Osteoblast (primary cell): ENCODE measurements at regions not wholly inside any gene's neighbourhood (a gene's known extent, or its start where the extent isn't known, plus 50 kb on each side); places are given as distances from the start of the nearest gene placed in this dataset.

ENCODE experiments used
- DNase-seq: peaks from one replicate; pipeline ENCODE4 v3.0.0; 2011; ENCODE audit warnings: low spot score, mixed read lengths; ENCODE audit not compliant: insufficient read length; ENCODE audit errors: missing footprints
- H2AFZ ChIP-seq: 2 replicates; pipeline ENCODE4 v1.6.0; 2011; ENCODE audit warnings: mild to moderate bottlenecking, low read length
- H3K27ac ChIP-seq: 2 replicates; pipeline ENCODE4 v1.5.1; 2011; ENCODE audit warnings: mild to moderate bottlenecking, low read depth, low read length, moderate library complexity
- H3K27me3 ChIP-seq: 2 replicates; pipeline ENCODE4 v1.6.0; 2012; ENCODE audit warnings: mild to moderate bottlenecking, control low read depth, inconsistent platforms, low read length, moderate library complexity; ENCODE audit not compliant: insufficient read depth
- H3K36me3 ChIP-seq: 2 replicates; pipeline ENCODE4 v1.5.1; 2011; ENCODE audit warnings: mild to moderate bottlenecking, low read length, control low read depth, moderate library complexity; ENCODE audit not compliant: insufficient read depth
- H3K4me1 ChIP-seq: 2 replicates; pipeline ENCODE4 v1.5.1; 2011; ENCODE audit warnings: mild to moderate bottlenecking, low read length, control low read depth, moderate library complexity; ENCODE audit not compliant: insufficient read depth
- H3K4me2 ChIP-seq: 2 replicates; pipeline ENCODE4 v1.6.0; 2011; ENCODE audit warnings: mild to moderate bottlenecking, low read length; ENCODE audit not compliant: insufficient read depth
- H3K4me3 ChIP-seq: fragments of 200-600 bp; sonication (generic); 3 replicates; pipeline ENCODE4 v1.5.1; 2012; ENCODE audit warnings: mild to moderate bottlenecking, low read length, inconsistent platforms; ENCODE audit not compliant: insufficient read depth
- H3K79me2 ChIP-seq: 2 replicates; pipeline ENCODE4 v1.6.0; 2012; ENCODE audit warnings: mild to moderate bottlenecking, low read length, control low read depth, inconsistent platforms; ENCODE audit not compliant: insufficient read depth
- H3K9me3 ChIP-seq: 2 replicates; pipeline ENCODE4 v1.5.1; 2011; ENCODE audit warnings: low read depth, low read length, control low read depth
- H4K20me1 ChIP-seq: 2 replicates; pipeline ENCODE4 v1.6.0; 2012; ENCODE audit warnings: mild to moderate bottlenecking, low read length, control low read depth; ENCODE audit not compliant: insufficient read depth
- TF ChIP-seq, protein P1 (sequence below): IDR thresholded peaks from 2 replicates; pipeline ENCODE4 v1.5.1; 2011; ENCODE audit warnings: mild to moderate bottlenecking, low read depth, low read length, moderate library complexity; ENCODE audit errors: extremely low read depth

DNA sequence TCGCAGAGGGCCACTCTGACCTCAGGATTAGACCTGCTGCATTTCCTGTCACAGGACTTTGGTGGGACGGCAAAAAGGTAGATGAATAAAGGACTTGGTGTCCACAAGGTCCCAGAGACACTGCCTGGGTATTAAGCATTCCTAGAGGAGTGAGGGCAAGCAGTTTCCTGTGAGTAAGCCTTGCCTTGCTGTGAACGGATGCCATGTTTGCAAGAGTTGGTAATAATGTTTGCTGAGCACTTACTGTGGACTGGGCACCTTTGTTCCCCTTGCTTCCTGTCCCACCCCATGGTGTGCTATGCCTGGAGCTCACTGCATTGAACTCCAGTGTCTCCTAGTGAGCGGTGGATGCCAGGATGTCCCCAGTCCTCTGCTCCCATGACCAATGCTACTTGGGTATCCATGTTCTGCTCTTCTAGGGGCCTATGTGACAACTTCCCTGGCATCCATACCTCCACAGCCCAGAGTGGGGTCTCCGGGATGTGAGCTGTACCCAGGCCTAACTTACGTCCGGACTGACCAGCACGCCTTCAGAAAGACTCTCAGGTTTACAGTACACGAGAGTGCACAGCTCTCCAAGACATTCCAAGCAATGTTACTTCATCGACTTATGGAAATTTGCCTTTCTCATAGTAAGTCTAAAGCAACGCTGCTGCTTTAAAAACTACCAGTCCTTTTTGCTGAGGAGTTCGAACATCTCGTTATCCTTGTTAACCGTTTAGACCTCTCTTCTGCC is 95.5 kb upstream of the MSX1 start:
- Histone ChIP-seq H3K27me3 (no peaks in the 10 kb centered on the region), H3K79me2 (no peaks in the 10 kb centered on the region), H3K9me3 (no peaks in the 10 kb centered on the region), H3K4me3 (no peak overlapping the region), H2AFZ (no peak overlapping the region), H4K20me1 (no peaks in the 10 kb centered on the region), H3K36me3 (no peaks in the 10 kb centered on the region), H3K4me2 (no peak overlapping the region), H3K27ac (no peak overlapping the region), H3K4me1 (no peaks in the 10 kb centered on the region)
- DNase-seq: no peak
- TF ChIP-seq, protein P1, sequence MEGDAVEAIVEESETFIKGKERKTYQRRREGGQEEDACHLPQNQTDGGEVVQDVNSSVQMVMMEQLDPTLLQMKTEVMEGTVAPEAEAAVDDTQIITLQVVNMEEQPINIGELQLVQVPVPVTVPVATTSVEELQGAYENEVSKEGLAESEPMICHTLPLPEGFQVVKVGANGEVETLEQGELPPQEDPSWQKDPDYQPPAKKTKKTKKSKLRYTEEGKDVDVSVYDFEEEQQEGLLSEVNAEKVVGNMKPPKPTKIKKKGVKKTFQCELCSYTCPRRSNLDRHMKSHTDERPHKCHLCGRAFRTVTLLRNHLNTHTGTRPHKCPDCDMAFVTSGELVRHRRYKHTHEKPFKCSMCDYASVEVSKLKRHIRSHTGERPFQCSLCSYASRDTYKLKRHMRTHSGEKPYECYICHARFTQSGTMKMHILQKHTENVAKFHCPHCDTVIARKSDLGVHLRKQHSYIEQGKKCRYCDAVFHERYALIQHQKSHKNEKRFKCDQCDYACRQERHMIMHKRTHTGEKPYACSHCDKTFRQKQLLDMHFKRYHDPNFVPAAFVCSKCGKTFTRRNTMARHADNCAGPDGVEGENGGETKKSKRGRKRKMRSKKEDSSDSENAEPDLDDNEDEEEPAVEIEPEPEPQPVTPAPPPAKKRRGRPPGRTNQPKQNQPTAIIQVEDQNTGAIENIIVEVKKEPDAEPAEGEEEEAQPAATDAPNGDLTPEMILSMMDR: no peak

DNA sequence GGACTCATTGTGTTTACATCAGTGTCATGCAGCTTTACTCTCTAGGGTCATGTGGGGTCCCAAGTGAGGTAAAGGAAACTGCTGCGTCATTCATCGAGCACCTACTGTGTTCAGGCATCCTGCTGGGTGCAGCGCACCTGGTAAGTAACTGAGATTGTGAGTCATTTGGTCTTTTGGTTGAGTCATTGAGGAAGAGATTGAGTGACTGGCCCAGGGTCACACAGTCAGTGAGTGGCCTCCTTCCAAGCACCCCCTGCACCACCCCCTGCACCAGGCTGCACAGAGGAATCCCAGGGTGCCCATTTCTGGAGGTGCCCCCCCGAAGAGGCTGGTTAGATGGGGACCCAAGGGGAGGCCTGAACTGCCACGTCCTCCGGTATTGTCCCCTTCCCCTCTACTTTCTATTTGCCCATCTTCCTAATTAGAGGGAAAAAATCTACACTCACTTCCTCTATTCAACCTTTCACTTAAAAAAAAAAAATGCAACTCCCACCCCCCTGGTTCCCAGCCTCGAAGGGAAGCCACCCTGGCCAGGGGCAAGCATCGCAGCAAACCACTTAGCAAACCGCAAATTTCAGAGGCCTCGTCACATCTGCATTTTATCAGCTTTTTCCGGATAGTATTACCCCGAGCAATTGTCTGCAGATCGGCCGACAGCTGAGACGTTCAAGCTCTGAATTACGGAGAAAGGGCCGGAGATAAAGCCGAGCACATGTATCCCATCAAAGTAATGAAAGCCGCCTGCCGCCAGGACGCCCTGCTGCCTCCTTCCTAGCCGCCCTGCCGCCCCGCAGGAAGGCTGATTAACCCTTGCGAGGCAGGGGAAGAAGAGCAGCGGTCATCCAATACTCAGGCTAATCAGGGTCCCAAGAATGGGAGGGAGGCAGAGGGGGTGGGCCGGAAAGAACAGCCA is 96.3 kb upstream of the MSX1 start:
- no peak for DNase-seq
- Histone ChIP-seq H3K4me2 (no peak overlapping the region), H3K4me3 (no peak overlapping the region), H3K27me3 (no peaks in the 10 kb centered on the region), H4K20me1 (no peaks in the 10 kb centered on the region), H3K79me2 (no peaks in the 10 kb centered on the region), H3K27ac (no peak overlapping the region), H3K36me3 (no peaks in the 10 kb centered on the region), H3K9me3 (no peaks in the 10 kb centered on the region), H2AFZ (no peak overlapping the region), H3K4me1 (no peaks in the 10 kb centered on the region)
- TF ChIP-seq, protein P1: no peak

GRCh38 chr4:4762300-4762699 is 97.2 kb upstream of the MSX1 start:
- Histone ChIP-seq H3K4me1 (no peaks in the 10 kb centered on the region), H2AFZ (no peak overlapping the region), H3K27ac (no peak overlapping the region), H3K36me3 (no peaks in the 10 kb centered on the region), H3K79me2 (no peaks in the 10 kb centered on the region), H3K4me3 (no peak overlapping the region), H4K20me1 (no peaks in the 10 kb centered on the region), H3K27me3 (no peaks in the 10 kb centered on the region), H3K4me2 (no peak overlapping the region), H3K9me3 (no peaks in the 10 kb centered on the region)
- TF ChIP-seq, protein P1: no peak
- DNase-seq: no peak
